DMS 273 treated with DMSO at 0.1 percent for 48 hours (cell line): ENCODE measurements at regions not wholly inside any gene's neighbourhood (a gene's known extent, or its start where the extent isn't known, plus 50 kb on each side); places are given as distances from the start of the nearest gene placed in this dataset.
A peak's percentile ranks its signal among the peaks of the same experiment; 100 is the strongest.

Source experiments
- DNase-seq: peaks from one replicate; lab custom pipeline; 2025; lab: John Stamatoyannopoulos, UW

DNA sequence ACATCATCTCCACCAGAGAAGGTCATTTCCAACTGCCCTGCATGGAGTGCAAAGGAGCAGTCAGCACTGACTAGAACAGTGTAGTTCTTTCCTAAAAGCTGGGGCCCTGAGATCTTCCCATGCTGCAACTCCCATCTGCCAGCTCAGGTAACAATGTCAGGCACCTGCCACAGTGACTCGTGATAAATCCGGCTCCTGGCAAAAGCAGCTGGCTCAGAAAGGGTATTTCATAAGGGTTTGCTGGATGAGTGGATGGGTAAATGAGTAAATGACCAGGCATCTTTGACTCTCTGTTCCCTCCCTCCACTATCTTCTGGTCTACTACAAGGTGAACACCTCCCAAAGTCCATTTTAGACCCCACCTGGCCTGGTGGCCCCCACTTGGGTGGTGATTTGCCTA is 403.6 kb downstream of the NXPE2 start:
- DNase-seq = no peak

DNA sequence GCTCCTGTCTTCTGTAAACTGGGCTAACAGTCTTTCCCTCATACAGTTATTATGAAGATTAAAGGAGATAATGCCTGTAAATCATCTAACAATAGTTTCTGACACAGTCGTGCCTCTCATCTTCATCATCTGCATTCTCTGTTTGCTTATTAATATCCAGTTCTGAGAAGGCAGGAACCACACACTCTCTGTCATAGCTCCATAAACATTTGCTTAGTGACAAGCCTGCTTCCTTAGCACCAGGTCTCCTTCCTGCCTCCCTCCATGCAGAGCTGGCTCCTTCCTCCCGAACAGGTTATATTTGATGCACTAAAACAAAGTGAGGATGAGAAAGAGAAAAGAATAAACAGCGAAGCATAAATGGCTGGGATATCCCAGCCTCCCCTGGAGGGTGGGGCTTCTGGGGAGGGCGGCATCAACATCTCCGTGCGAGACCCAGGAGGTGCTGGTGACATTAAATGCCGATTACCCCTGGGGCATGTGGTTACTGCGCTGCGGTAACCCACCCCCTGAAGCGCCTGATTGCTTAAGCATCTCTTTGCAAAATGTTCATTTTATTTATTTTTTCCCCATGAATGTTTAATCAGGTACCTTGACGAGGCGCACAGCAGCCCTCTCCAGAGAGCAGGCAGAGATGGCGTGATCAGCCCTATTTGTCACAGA is 404.9 kb downstream of the NXPE2 start:
- DNase-seq = no peak

GRCh38 chr11:115084231-115084630 is 405.9 kb downstream of the NXPE2 start:
- no peak for DNase-seq

- peak; percentile 4 for DNase-seq
Observed at GRCh38 chr11:115085461-115086210, 407.3 kb downstream of the NXPE2 start.

DNA sequence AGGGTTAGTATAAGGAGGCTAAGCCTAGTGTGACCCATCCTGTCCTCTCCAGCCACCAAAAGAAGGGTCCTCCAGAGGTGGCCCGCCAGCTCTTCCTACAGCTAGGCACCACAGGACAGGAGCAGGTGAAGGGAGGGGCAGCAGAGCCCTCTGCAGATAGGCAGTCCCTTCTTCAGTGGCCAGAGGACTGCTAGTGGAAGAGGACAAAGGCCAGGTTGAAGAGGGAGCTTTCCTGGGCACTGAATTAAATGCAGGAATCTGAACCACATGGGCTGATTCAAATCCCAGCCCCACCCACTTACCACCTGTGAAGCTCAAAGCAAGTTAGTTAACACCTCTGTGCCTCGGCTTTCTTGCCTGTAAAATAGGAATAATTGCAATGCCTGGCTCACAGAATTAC is 409.5 kb downstream of the NXPE2 start:
- no peak for DNase-seq

- DNase-seq = no peak
Observed at GRCh38 chr11:115092516-115092915, 411.7 kb downstream of the CADM1 start.

- DNase-seq = no peak
Observed at GRCh38 chr11:115097796-115098408, 406.3 kb downstream of the CADM1 start.

DNA sequence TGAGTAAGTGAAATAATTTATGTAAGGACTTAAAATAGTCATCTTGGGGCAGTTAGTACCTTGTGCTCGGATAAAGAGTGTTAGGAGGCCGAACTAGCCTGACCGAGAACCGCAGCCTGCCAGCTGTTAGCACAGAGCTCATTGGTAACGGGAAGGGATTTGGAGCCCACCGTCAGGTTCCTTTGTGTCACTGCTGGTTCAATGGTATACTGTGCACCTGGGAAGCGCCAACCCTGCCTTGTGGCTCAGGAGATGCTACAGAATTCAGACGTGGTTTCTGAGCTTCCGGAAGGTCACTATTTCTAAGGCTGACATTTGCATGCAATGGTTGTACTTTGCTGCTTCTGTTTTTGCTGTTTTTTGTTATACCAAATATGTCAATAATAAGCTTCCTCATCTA is 403.5 kb downstream of the CADM1 start:
- DNase-seq = no peak

DNA sequence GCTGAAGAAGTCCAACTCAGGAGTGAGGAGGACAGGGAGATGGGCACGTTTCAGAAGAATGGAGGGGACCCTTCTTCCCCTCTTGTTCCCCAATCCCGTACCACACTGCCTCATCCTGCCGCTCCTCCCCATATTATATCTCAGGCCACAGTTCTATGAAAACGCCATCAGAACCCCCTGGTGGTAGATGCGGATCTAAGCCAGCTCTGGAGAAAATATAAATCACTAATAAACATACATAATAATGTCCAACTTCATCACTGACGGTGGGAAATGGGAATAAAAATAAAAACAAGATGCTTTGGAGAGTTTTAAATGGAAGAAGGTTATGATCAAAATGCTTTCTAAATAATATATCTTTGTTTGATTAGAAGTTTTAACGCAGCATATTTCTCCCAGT is 400.3 kb downstream of the CADM1 start:
- DNase-seq = no peak

GRCh38 chr11:115104851-115105453 is 399.3 kb downstream of the CADM1 start:
- DNase-seq = no peak

DNA sequence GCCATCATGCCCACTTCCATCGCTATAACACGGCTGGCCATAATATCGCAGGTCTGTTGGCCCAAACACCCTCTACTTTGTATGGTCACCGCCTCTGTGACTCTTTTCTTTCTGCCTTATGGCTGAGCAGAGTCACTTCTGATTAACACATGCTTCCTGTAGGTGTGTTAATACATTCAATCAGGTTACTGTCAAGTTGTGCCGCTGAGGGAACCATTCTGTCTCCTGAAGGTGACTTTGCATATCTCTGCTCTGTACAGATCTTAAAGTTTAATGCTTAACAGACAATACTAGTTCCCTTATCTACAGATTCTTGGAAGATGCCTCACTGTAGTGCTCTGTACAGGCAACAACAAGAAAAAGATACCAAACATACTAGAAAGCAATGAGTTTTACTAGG is 393.1 kb downstream of the CADM1 start:
- no peak for DNase-seq

DNA sequence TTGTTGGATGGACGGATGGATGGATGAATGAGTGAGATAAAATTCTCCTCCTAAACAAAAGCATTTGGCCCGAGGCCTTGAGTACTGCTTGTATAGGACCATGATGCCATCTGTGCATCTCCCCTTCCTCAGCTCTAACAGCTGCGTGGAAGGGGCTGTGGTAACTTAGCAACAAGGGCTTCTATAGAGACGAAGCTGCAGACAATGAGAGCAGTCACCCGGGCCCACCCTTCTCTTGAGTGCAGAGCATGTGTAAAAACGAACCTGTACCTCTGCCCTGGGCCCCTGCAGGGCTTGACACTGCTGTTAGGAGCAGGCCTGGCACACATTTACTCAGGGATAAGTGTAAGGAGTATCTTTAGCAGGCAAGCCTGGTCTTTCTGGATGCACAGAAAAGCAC is 391.5 kb downstream of the CADM1 start:
- DNase-seq = no peak

- no peak for DNase-seq
Observed at GRCh38 chr11:115117956-115118493, 386.2 kb downstream of the CADM1 start.

DNA sequence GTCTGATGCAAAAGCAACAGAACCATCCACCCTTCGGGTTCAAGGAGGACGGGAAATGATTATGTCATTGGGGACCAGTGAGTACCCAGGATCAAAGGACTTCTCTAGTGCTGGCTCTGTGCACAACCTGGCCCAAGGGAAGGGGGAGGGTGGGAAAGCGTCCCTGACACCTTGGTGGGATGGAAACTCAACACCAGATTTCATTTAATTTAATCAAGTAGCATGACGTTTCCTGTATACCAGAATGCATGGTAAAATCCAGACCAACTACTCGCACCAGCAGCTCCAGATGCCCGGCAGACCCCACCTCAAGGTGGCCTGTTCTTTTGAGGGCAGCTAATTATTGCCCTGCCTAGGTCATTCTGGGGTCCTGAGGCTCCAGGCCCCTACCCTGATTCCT is 385.1 kb downstream of the CADM1 start:
- no peak for DNase-seq
